ENCODE measurements at regions not wholly inside any gene's neighbourhood (a gene's known extent, or its start where the extent isn't known, plus 50 kb on each side); places are given as distances from the start of the nearest gene placed in this dataset.

GRCh38 chr1:239898062-239898730, 193.5 kb upstream of the FMN2 start:
- H3K4me3 ChIP-seq (ENCODE audit: low read depth, low read length) = no peak overlapping the region
- TF ChIP-seq MYC (IDR thresholded peaks at IDR 0.05; ENCODE audit: low read depth, low read length) (no peak; the same call in 1 of the 2 replicates), CTCF (IDR thresholded peaks at IDR 0.05; ENCODE audit: low read depth, low read length) (peak; percentile 74), POLR2A (IDR thresholded peaks at IDR 0.05; ENCODE audit: extremely low read depth, insufficient read length) (no peak), MAX (IDR thresholded peaks at IDR 0.05; ENCODE audit: low read depth, low read length) (peak; percentile 38; the same call in 1 of the 2 replicates)
- peak; percentile 78 for DNase-seq (ENCODE audit: low read depth)

GRCh38 chr1:239899747-239900146, 191.9 kb upstream of the FMN2 start:
- H3K4me3 ChIP-seq (ENCODE audit: low read depth, low read length) = no peak overlapping the region
- TF ChIP-seq POLR2A (IDR thresholded peaks at IDR 0.05; ENCODE audit: extremely low read depth, insufficient read length) = no peak
- no peak for TF ChIP-seq MYC (IDR thresholded peaks at IDR 0.05; ENCODE audit: low read depth, low read length)
- no peak for TF ChIP-seq CTCF (IDR thresholded peaks at IDR 0.05; ENCODE audit: low read depth, low read length)
- TF ChIP-seq MAX (IDR thresholded peaks at IDR 0.05; ENCODE audit: low read depth, low read length) = no peak

GRCh38 chr1:239906394-239906793, 185.3 kb upstream of the FMN2 start:
- DNase-seq (ENCODE audit: low read depth) = no peak
- no peak overlapping the region for H3K4me3 ChIP-seq (ENCODE audit: low read depth, low read length)
- TF ChIP-seq MAX (IDR thresholded peaks at IDR 0.05; ENCODE audit: low read depth, low read length) (no peak), MYC (IDR thresholded peaks at IDR 0.05; ENCODE audit: low read depth, low read length) (no peak), CTCF (IDR thresholded peaks at IDR 0.05; ENCODE audit: low read depth, low read length) (no peak), POLR2A (IDR thresholded peaks at IDR 0.05; ENCODE audit: extremely low read depth, insufficient read length) (no peak)

More at GRCh38 chr1:239899747-239900146, 191.9 kb upstream of the FMN2 start:
- no peak for DNase-seq (ENCODE audit: low read depth)

- peak; percentile 86 for DNase-seq (ENCODE audit: low read depth)
- TF ChIP-seq MAX (IDR thresholded peaks at IDR 0.05; ENCODE audit: low read depth, low read length) (no peak; the same call in 1 of the 2 replicates), CTCF (IDR thresholded peaks at IDR 0.05; ENCODE audit: low read depth, low read length) (no peak), MYC (IDR thresholded peaks at IDR 0.05; ENCODE audit: low read depth, low read length) (no peak), POLR2A (IDR thresholded peaks at IDR 0.05; ENCODE audit: extremely low read depth, insufficient read length) (no peak)
- no peak overlapping the region for H3K4me3 ChIP-seq (ENCODE audit: low read depth, low read length)
Measured at GRCh38 chr1:239909898-239910297, 181.8 kb upstream of the FMN2 start.

- no peak overlapping the region for H3K4me3 ChIP-seq (ENCODE audit: low read depth, low read length)
- TF ChIP-seq MAX (IDR thresholded peaks at IDR 0.05; ENCODE audit: low read depth, low read length) (no peak), POLR2A (IDR thresholded peaks at IDR 0.05; ENCODE audit: extremely low read depth, insufficient read length) (no peak), CTCF (IDR thresholded peaks at IDR 0.05; ENCODE audit: low read depth, low read length) (no peak)
- DNase-seq (ENCODE audit: low read depth) = no peak
Measured at GRCh38 chr1:239912471-239912870, 179.2 kb upstream of the FMN2 start.
